D721Med (cell line): ENCODE measurements at regions not wholly inside any gene's neighbourhood (a gene's known extent, or its start where the extent isn't known, plus 50 kb on each side); places are given as distances from the start of the nearest gene placed in this dataset.

Source experiments
- DNase-seq: peaks from one replicate; pipeline ENCODE4 v3.0.0; 2011; ENCODE audit warnings: low spot score; ENCODE audit not compliant: insufficient read length
- FAIRE-seq: peaks from 2 replicates; lab custom pipeline; 2011; peaks lifted over from hg19 to GRCh38; lab: Jason Lieb, UNC
- TF ChIP-seq, protein P1 (sequence below): IDR thresholded peaks from 2 replicates; pipeline ENCODE4 v1.5.1; 2012; ENCODE audit warnings: mild to moderate bottlenecking, control low read depth; ENCODE audit not compliant: insufficient read depth; ENCODE audit errors: missing control alignments

DNA sequence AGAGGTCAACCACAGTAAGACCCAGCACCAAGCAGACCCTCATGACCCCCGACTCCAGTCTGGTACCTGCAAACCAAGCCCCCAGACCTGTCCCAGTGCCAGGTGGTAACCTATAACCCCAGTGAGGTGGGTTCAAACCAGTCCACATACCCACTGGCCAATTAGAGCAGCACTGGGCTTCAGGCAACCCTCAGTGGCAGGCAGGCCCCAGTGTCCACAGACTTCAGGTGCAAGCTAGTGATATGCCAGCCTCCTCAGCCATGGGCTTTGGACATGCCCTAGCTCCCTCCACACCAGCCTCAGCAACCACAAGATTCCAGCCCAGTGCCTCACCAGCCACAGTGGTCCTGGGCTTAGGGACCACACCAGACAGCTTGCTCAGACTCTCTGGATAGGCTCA, 276.6 kb downstream of the DTWD2 start:
- no peak for DNase-seq
- no peak for FAIRE-seq
- TF ChIP-seq, protein P1, sequence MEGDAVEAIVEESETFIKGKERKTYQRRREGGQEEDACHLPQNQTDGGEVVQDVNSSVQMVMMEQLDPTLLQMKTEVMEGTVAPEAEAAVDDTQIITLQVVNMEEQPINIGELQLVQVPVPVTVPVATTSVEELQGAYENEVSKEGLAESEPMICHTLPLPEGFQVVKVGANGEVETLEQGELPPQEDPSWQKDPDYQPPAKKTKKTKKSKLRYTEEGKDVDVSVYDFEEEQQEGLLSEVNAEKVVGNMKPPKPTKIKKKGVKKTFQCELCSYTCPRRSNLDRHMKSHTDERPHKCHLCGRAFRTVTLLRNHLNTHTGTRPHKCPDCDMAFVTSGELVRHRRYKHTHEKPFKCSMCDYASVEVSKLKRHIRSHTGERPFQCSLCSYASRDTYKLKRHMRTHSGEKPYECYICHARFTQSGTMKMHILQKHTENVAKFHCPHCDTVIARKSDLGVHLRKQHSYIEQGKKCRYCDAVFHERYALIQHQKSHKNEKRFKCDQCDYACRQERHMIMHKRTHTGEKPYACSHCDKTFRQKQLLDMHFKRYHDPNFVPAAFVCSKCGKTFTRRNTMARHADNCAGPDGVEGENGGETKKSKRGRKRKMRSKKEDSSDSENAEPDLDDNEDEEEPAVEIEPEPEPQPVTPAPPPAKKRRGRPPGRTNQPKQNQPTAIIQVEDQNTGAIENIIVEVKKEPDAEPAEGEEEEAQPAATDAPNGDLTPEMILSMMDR, result no peak

DNA sequence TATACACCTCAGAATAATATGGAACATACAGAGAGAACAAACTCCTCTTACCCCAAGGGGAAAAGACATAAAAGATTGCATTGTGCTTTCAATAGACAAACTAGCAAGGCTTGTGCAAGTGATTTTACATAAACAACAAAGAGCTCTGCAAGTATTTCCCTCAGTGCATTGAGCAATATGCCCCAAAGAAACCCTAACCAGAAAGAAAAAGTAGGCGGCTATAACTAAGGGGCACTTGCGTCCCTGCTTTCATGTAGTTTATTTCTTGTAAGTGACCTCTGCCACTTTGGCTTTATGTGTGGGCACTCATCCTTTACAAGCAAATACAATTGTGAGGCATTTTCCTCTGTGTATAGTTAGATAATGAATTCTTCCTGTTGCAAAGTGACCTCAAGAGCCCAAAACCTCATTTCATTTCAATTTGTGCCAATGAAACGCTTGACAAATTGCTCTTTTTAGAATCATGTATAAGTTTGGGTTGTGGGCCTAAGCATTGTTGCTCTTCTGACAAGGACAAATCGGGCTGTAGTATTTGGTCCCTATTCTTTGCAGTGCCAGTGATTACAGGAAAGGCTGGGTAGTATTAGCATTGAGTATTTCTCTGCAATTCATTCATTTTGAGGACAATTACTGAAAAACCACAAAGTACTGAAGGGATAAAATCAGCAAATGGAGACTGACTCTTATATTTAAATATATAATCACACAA, 282.2 kb downstream of the DTWD2 start:
- FAIRE-seq (no peak), DNase-seq (no peak)
- TF ChIP-seq, protein P1, result no peak

DNA sequence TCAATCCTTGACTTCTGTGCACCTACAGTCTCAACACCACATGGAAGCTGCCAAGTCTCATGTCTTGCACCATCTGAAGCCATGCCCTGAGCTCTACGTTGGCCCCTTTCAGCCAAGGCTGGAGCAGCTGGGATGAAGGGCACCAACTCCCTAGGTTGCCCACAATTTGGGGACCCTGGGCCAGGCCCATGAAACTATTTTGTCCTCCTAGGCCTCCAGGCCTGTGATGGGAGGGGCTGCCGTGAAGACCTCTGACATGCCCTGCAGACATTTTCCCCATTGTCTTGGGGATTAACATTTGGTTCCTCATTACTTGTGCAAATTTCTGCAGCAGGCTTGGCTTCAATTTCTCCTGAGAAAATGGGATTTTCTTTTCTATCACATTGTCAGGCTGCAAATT, 285.1 kb downstream of the DTWD2 start:
- TF ChIP-seq, protein P1, result no peak
- no peak for FAIRE-seq
- no peak for DNase-seq

DNA sequence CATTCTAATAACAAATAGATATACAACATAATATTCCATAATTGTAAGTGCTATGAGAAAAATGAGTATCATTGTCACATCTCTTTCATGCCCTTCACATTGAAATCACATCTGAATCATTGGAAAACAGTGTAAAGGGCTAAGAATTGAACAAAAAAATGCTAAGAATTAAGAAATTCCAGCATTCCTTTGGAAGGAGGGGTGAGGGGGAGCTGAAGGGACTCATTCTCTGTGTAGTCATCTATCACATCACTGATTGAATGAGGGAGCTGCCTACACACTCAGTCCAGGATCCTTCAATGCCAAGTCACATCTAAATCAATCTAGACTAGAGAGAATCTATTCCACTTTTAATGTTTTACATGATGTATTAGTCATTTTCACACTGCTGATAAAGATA, 286.6 kb downstream of the DTWD2 start:
- no peak for FAIRE-seq
- DNase-seq, result no peak
- TF ChIP-seq, protein P1, result no peak

DNA sequence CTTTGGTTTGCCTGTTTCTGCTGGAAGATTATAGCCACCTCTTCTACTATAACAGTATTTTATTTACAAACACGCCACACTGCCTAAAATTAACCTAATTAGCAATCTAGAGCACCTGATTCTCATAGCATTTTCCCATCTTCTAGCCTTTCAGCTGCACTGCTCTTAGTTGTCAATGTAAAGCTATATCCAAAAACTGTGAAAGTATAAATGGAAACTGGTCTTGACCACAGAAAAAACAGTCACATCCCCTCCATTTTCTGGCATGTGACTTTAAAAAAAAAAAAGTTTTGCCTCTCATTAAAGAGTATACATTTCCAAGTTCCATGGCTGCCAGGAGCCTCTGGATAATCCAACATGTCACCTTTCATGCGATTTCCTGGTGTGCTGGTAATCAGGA, 287.8 kb downstream of the DTWD2 start:
- FAIRE-seq (no peak), DNase-seq (no peak)
- TF ChIP-seq, protein P1, result no peak

DNA sequence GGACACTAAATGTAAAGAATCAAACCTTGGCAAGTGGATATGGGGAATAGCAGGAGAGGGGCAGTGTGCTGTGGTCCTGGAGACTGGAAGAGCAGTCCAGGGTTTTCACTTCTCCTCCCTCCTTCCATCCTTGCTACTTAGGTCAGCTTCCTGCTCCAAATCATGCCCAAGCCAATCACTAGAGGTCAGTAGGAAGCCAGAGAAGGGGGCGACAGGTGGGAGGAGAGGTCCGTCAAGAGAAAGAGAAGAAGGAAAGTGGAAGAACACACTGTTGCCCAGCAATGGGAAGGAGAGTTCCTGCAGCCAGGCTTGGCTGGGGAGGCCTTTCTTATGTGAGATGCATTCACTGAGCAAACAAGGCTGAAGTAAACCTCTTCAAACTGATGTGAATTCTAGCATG, 289.6 kb downstream of the DTWD2 start:
- FAIRE-seq (no peak), DNase-seq (no peak)
- TF ChIP-seq, protein P1, result no peak

DNA sequence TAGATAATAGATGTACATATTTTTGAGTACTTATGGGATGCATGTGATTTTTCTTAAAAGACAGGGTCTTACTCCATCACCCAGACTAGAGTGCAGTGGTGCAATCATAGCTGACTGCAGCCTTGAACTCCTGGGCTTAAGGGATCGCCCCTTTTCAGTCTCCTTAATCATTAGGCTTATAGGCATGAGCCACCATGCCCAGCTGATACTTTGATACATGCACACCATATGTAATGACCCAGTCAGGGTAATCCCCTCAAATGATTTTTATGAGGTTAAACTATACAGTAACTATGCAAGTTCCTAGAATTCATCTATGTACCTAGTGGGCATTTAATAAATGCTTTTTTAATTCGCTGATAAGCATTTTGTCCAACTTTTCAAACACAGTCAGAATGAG, 292.3 kb downstream of the DTWD2 start:
- DNase-seq, result no peak
- TF ChIP-seq, protein P1, result no peak
- FAIRE-seq, result no peak
